ENCODE measurements at regions not wholly inside any gene's neighbourhood (a gene's known extent, or its start where the extent isn't known, plus 50 kb on each side); places are given as distances from the start of the nearest gene placed in this dataset.

GRCh38 chr2:88239781-88240180 is 69.6 kb downstream of the THNSL2 start:
- TF ChIP-seq, protein P1, sequence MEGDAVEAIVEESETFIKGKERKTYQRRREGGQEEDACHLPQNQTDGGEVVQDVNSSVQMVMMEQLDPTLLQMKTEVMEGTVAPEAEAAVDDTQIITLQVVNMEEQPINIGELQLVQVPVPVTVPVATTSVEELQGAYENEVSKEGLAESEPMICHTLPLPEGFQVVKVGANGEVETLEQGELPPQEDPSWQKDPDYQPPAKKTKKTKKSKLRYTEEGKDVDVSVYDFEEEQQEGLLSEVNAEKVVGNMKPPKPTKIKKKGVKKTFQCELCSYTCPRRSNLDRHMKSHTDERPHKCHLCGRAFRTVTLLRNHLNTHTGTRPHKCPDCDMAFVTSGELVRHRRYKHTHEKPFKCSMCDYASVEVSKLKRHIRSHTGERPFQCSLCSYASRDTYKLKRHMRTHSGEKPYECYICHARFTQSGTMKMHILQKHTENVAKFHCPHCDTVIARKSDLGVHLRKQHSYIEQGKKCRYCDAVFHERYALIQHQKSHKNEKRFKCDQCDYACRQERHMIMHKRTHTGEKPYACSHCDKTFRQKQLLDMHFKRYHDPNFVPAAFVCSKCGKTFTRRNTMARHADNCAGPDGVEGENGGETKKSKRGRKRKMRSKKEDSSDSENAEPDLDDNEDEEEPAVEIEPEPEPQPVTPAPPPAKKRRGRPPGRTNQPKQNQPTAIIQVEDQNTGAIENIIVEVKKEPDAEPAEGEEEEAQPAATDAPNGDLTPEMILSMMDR (conservative IDR thresholded peaks at IDR 0.05): no peak
- no peak for TF ChIP-seq EZH2 (IDR thresholded peaks at IDR 0.05; ENCODE audit: low read depth)
